SK-N-MC (cell line): ENCODE measurements at regions not wholly inside any gene's neighbourhood (a gene's known extent, or its start where the extent isn't known, plus 50 kb on each side); places are given as distances from the start of the nearest gene placed in this dataset.

Source experiments
- EZH2 ChIP-seq: fragments of 200-600 bp; sonication (generic); IDR thresholded peaks from one replicate; pipeline ENCODE4 v1.6.1; 2017; ENCODE audit warnings: antibody characterized with exemption
- FOXP2 ChIP-seq: optimal IDR thresholded peaks from 2 replicates; pipeline ENCODE3; 2011; ENCODE audit warnings: mild to moderate bottlenecking, moderate library complexity; ENCODE audit not compliant: insufficient read depth; ENCODE audit errors: extremely low read length, control extremely low read depth
- POLR2AphosphoS5 ChIP-seq: IDR thresholded peaks from 2 replicates; pipeline ENCODE4 v1.6.1; 2012; ENCODE audit warnings: mild to moderate bottlenecking, low read depth, low read length, borderline replicate concordance

DNA sequence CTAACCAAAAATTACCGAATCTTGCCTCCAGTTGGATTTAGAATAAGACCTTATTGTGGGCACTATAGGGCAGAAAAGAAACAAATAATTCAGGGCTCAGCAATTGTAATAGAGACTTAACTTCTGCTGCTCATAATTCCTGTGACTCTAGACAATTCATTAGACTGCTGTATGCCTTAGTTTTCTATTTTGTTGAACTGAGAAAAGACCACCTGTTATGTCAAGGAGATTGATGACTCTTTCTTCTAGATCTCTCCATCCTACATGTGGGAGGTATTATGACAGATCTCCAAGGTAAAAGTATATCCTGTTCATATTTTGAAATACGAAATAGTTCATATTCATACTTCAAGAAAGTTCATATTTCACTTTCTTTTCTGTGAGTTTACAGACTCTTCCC is 605.1 kb downstream of the PSAT1 start:
- no peak for TF ChIP-seq EZH2
- TF ChIP-seq POLR2AphosphoS5, result no peak
- TF ChIP-seq FOXP2, result no peak
